BE2C (cell line): ENCODE measurements at regions not wholly inside any gene's neighbourhood (a gene's known extent, or its start where the extent isn't known, plus 50 kb on each side); places are given as distances from the start of the nearest gene placed in this dataset.
A peak's percentile ranks its signal among the peaks of the same experiment; 100 is the strongest.

Experiments used
- DNase-seq: peaks from one replicate; pipeline ENCODE4 v3.0.0-alpha.2; 2020
- H3K27me3 ChIP-seq: fragments of 250-450 bp; sonication (Bioruptor Pico); 2 replicates; pipeline ENCODE4 v1.5.1; 2020; ENCODE audit warnings: mild to moderate bottlenecking
- H3K36me3 ChIP-seq: fragments of 250-450 bp; sonication (Bioruptor Pico); 2 replicates; pipeline ENCODE4 v1.5.1; 2020; ENCODE audit warnings: mild to moderate bottlenecking
- H3K4me1 ChIP-seq: fragments of 250-450 bp; sonication (Bioruptor Pico); 2 replicates; pipeline ENCODE4 v1.5.1; 2020
- H3K4me3 ChIP-seq: 2 replicates; pipeline ENCODE4 v1.5.1; 2011; ENCODE audit warnings: low read depth, low read length
- H3K9me3 ChIP-seq: fragments of 250-450 bp; sonication (Bioruptor Pico); 2 replicates; pipeline ENCODE4 v1.5.1; 2020
- CTCF ChIP-seq: IDR thresholded peaks from 2 replicates; pipeline ENCODE4 v1.5.1; 2012; ENCODE audit warnings: mild to moderate bottlenecking, low read depth, low read length

GRCh38 chr13:80988391-80989151 lies 647.6 kb upstream of the SPRY2 start:
- TF ChIP-seq CTCF = no peak
- no peaks in the 10 kb centered on the region for H3K27me3 ChIP-seq
- H3K36me3 ChIP-seq = no peaks in the 10 kb centered on the region
- no peak for DNase-seq
- no peaks in the 10 kb centered on the region for H3K4me1 ChIP-seq
- H3K9me3 ChIP-seq = no peaks in the 10 kb centered on the region
- no peak overlapping the region for H3K4me3 ChIP-seq

GRCh38 chr13:80979035-80979641 lies 638.2 kb upstream of the SPRY2 start:
- peak; percentile 97 for TF ChIP-seq CTCF
- Histone ChIP-seq H3K9me3 (no peaks in the 10 kb centered on the region), H3K4me3 (no peak overlapping the region), H3K36me3 (no peaks in the 10 kb centered on the region), H3K4me1 (no peaks in the 10 kb centered on the region), H3K27me3 (no peaks in the 10 kb centered on the region)
- DNase-seq = peak; percentile 54

GRCh38 chr13:80977168-80977567 lies 636.2 kb upstream of the SPRY2 start:
- Histone ChIP-seq H3K27me3 (no peaks in the 10 kb centered on the region), H3K36me3 (no peaks in the 10 kb centered on the region), H3K4me3 (no peak overlapping the region), H3K9me3 (no peaks in the 10 kb centered on the region), H3K4me1 (no peaks in the 10 kb centered on the region)
- TF ChIP-seq CTCF = no peak
- no peak for DNase-seq

- Histone ChIP-seq H3K4me1 (no peaks in the 10 kb centered on the region), H3K9me3 (no peaks in the 10 kb centered on the region), H3K36me3 (no peaks in the 10 kb centered on the region), H3K4me3 (no peak overlapping the region), H3K27me3 (no peaks in the 10 kb centered on the region)
- no peak for DNase-seq
- no peak for TF ChIP-seq CTCF
Measured at GRCh38 chr13:80975903-80976302, 635.0 kb upstream of the SPRY2 start.

GRCh38 chr13:80973721-80974120 lies 632.8 kb upstream of the SPRY2 start:
- Histone ChIP-seq H3K36me3 (no peaks in the 10 kb centered on the region), H3K27me3 (no peaks in the 10 kb centered on the region), H3K4me3 (no peak overlapping the region), H3K4me1 (no peaks in the 10 kb centered on the region), H3K9me3 (no peaks in the 10 kb centered on the region)
- DNase-seq = no peak
- no peak for TF ChIP-seq CTCF

GRCh38 chr13:80972857-80973478 lies 632.0 kb upstream of the SPRY2 start:
- no peak for DNase-seq
- no peaks in the 10 kb centered on the region for H3K4me1 ChIP-seq
- H3K9me3 ChIP-seq = no peaks in the 10 kb centered on the region
- TF ChIP-seq CTCF = no peak
- H3K36me3 ChIP-seq = no peaks in the 10 kb centered on the region
- no peaks in the 10 kb centered on the region for H3K27me3 ChIP-seq
- no peak overlapping the region for H3K4me3 ChIP-seq
